ENCODE measurements at regions not wholly inside any gene's neighbourhood (a gene's known extent, or its start where the extent isn't known, plus 50 kb on each side); places are given as distances from the start of the nearest gene placed in this dataset.
A peak's percentile ranks its signal among the peaks of the same experiment; 100 is the strongest.
"Not testable (repeated sequence)": the region's sequence is repeated elsewhere in the genome, so short reads cannot be mapped to it uniquely, and the experiment has no call there.

GRCh38 chr9:39674437-39675210 lies 319.2 kb downstream of the SPATA31A1 start:
- not testable (repeated sequence) for DNase-seq (ENCODE audit: low read depth)

- not testable (repeated sequence) for DNase-seq (ENCODE audit: low read depth)
Measured at GRCh38 chr9:39675211-39675553, 319.7 kb downstream of the SPATA31A1 start.

DNA sequence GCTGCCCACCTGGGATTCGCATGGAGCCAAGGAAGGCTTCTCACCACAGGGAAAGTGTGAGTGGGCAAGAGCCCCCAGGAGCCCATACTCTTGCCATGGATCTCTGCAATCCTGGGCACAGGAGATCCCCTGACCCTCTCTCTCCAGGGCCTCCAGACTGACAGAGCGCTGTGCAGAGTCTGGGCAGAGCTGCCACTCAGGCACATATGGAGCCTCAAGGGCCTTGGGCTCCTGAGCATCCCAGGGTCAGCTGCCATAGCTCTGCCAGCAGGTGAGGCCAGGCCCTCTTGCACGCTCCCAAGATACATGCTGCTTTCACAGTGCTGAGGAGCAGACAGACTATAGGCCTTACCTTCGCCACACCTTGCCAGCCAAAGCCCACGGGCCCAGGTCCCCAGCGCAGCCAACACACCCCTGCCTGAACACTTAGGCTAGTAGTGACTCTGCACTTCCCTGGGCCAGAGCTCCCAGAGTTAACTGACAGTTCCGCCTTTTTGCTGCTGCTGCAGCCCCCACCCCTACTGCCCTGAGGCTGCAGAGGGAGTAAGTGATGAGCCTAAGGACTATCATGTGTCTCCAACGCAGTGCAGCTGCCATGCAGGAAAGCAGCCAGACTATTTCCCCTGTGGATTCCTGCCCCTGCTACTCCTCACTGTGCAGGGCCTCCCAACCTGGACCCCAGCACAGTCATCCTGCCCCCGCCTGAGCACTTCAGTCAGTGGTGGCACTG lies 323.2 kb downstream of the SPATA31A1 start:
- not testable (repeated sequence) for DNase-seq (ENCODE audit: low read depth)

GRCh38 chr9:39680694-39681401 lies 325.4 kb downstream of the SPATA31A1 start:
- not testable (repeated sequence) for DNase-seq (ENCODE audit: low read depth)

DNA sequence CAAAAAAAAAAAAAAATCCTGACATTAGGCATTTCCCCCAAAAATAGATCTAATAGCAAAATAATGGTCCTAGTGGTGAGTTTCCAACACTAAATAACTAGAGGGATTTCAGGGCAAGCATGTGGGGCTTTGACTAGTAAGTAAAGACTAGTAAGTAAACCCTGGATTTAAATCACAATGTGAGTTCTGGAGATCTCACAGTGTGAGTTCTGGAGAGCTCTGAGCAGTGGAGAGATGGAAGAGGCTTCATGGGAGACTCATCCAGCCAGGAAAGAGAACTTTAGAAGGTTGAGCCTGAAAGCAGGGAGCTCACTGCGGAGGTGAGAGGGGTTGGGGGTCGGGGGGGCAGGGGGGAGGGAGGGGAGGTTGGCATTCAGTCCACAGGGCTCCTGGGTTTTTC lies 373.4 kb downstream of the SPATA31A1 start:
- not testable (repeated sequence) for DNase-seq (ENCODE audit: low read depth)

DNA sequence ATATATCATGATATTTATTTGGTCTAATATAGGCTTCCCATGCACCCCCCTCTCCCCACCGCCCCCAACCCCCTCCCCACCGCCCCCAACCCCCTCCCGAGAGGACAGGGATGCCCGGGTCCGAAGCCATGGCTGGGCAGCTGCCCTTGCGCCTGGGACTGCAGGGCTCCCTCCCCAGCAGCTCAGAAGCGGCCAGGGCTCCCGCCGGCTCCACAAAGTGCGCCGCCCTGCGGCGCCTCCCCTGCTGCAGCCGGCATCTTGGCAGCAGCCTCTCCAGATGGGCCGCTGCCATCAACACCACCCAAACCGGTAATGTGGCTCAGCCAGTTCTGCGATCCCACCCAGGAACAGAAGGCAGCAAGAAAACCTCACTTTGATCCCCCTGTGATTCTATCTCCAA lies 389.4 kb downstream of the SPATA31A1 start:
- DNase-seq (ENCODE audit: low read depth): not testable (repeated sequence)

DNA sequence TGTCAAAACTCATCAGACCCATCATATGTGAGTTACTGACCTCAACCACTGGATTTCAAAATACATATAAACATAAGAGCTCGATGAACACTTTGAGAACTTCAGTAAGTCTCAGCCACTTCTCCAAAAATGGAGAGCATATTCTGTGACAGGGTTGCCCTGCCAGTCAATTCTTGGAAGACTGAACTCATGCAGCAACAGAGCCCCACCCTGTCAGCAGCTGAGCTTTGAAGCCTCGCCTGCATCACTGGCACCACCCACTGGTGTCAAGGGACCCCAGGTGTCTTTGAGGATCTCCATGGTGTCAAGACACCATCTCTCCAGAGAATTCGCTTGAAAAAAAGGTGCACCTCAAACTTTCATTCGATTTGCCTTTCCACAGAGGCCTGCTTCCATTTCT lies 420.1 kb downstream of the SPATA31A1 start:
- DNase-seq (ENCODE audit: low read depth): not testable (repeated sequence)

DNA sequence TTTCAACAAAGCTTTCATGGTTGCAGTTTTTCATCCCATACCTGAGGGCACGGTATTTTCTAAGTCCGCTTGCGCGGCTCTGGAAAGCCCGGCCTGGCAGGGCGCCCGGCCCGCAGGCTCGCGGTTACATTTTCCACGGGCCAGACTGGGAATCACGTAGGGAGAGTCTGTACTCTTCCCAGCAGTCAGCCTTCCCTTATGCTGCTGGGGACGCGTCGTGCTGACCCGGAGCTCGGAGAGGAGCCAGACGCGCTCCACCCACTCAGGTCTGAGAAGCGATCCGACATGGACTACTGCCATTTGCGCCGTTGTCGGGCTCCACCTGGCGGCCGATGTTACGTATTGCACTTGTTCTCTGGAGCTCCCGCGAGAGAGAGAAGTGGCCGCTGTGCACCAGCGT lies 435.9 kb downstream of the SPATA31A1 start:
- DNase-seq (ENCODE audit: low read depth): not testable (repeated sequence)

GRCh38 chr9:39797935-39798334 lies 442.5 kb downstream of the SPATA31A1 start:
- DNase-seq (ENCODE audit: low read depth): not testable (repeated sequence)

DNA sequence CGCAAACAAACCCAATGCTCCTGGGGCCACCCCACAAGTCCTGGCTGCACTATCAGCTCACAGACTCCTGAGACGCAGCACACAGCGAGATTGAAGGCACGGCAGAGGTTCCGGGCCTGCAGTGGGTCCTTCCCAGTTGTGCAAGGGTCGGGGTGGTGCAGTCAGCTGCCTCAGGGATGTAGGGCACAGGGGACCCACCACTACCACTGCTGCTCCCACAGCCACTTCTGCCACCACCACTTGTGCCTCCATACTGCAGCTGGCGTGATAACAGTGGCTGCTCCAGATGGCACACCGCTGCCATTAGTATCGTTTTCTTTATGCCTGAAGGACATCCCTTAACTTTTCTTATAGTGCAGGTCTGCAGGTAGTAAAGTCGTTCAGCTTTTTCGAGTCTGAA lies 443.8 kb downstream of the SPATA31A1 start:
- DNase-seq (ENCODE audit: low read depth): not testable (repeated sequence)

GRCh38 chr9:39802561-39802960 lies 447.1 kb downstream of the SPATA31A1 start:
- not testable (repeated sequence) for DNase-seq (ENCODE audit: low read depth)

GRCh38 chr9:39809401-39810226 lies 454.1 kb downstream of the SPATA31A1 start:
- DNase-seq (ENCODE audit: low read depth): peak; percentile 31

DNA sequence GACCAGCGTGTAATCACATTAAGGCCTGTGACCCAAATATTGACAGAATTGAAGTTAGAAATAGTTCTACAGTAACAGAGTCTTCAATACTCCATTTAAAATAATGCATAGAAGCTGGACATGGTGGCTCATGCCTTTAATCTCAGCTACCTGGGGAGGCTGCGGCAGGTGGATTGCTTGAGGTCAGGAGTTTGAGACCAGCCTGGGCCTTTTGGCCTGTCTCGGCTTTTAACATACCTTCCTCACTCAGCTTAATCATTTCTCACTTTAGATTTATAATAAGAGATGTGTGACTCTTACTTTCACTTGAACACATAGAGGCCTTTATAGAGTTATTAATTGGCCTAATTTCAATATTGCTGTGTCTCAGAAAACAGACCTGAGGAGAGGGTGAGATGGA lies 454.9 kb downstream of the SPATA31A1 start:
- DNase-seq (ENCODE audit: low read depth): not testable (repeated sequence)

DNA sequence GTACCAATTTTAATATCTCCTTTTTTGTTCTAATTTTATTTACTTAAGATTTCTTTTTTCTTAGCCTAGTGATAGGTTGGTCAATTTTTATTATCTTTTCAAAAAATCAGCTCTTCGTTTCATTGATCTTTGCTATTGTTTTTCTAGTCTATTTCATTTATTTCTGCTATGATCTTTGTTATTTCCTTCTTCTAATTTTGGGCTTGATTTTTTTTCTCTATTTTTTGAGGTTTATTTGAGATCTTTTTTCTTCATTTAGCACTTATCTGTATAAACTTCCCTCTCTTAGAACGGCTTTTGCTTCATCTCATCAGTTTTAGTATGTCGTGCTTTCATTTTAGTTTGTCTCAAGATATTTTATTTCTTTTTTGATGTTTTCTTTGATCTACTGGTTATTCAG lies 456.1 kb downstream of the SPATA31A1 start:
- not testable (repeated sequence) for DNase-seq (ENCODE audit: low read depth)

GRCh38 chr9:39828457-39828856 lies 473.0 kb downstream of the SPATA31A1 start:
- DNase-seq (ENCODE audit: low read depth): not testable (repeated sequence)

Data from stimulated activated CD4-positive, alpha-beta T cell treated with anti-CD3 and anti-CD28 coated beads, Interleukin-2, amount 100 ng/mL, for 4 hours (primary cell).